Loucy (cell line): ENCODE measurements at regions not wholly inside any gene's neighbourhood (a gene's known extent, or its start where the extent isn't known, plus 50 kb on each side); places are given as distances from the start of the nearest gene placed in this dataset.

Source experiments
- H2AFZ ChIP-seq: fragments of 200-600 bp; sonication (generic); 2 replicates; pipeline ENCODE4 v1.6.0; 2016; ENCODE audit warnings: antibody characterized with exemption, mild to moderate bottlenecking, low read length, moderate library complexity
- H3F3A ChIP-seq: fragments of 200-600 bp; 2 replicates; pipeline ENCODE4 v1.6.0; 2016; ENCODE audit warnings: antibody characterized with exemption, low read depth, mild to moderate bottlenecking
- H3K27me3 ChIP-seq: fragments of 200-600 bp; sonication (generic); 2 replicates; pipeline ENCODE4 v1.6.1; 2014; ENCODE audit warnings: low read length, mild to moderate bottlenecking; ENCODE audit not compliant: insufficient read depth, poor library complexity, severe bottlenecking
- H3K36me3 ChIP-seq: fragments of 200-600 bp; sonication (generic); 2 replicates; pipeline ENCODE4 v1.6.1; 2016; ENCODE audit warnings: low read length; ENCODE audit not compliant: insufficient read depth
- H3K4me1 ChIP-seq: fragments of 200-600 bp; sonication (generic); 2 replicates; pipeline ENCODE4 v1.5.1; 2014; ENCODE audit warnings: low read length, mild to moderate bottlenecking; ENCODE audit not compliant: insufficient read depth, poor library complexity, severe bottlenecking
- H3K4me2 ChIP-seq: fragments of 200-600 bp; sonication (generic); 2 replicates; pipeline ENCODE4 v1.6.0; 2014; ENCODE audit warnings: antibody characterized with exemption, low read length, low read depth, mild to moderate bottlenecking; ENCODE audit not compliant: poor library complexity, severe bottlenecking
- H3K4me3 ChIP-seq: fragments of 200-600 bp; sonication (generic); 2 replicates; pipeline ENCODE4 v1.5.1; 2014; ENCODE audit warnings: low read length, mild to moderate bottlenecking, mixed read lengths; ENCODE audit not compliant: poor library complexity, severe bottlenecking
- H3K79me2 ChIP-seq: fragments of 200-600 bp; sonication (generic); 2 replicates; pipeline ENCODE4 v1.6.1; 2014; ENCODE audit warnings: low read length; ENCODE audit not compliant: insufficient read depth
- H3K9ac ChIP-seq: fragments of 200-600 bp; sonication (generic); 2 replicates; pipeline ENCODE4 v1.6.0; 2014; ENCODE audit warnings: mild to moderate bottlenecking, low read depth, low read length, moderate library complexity; ENCODE audit not compliant: poor library complexity, severe bottlenecking
- H3K9me2 ChIP-seq: fragments of 200-600 bp; sonication (generic); replicated peaks from 2 replicates; pipeline ENCODE4 v1.6.1; 2016; ENCODE audit warnings: low read depth, low read length, mixed read lengths
- H3K9me3 ChIP-seq: fragments of 200-600 bp; sonication (generic); 2 replicates; pipeline ENCODE4 v1.6.1; 2014; ENCODE audit warnings: mild to moderate bottlenecking, antibody characterized with exemption, low read length, low read depth; ENCODE audit not compliant: insufficient read depth
- H4K20me1 ChIP-seq: fragments of 200-600 bp; sonication (generic); 2 replicates; pipeline ENCODE4 v1.6.0; 2014; ENCODE audit warnings: antibody characterized with exemption, low read length, mild to moderate bottlenecking; ENCODE audit not compliant: insufficient read depth, poor library complexity, severe bottlenecking
- CTCF ChIP-seq: fragments of 200-600 bp; sonication (generic); conservative IDR thresholded peaks from 2 replicates; pipeline ENCODE4 v1.5.1; 2014; ENCODE audit warnings: mild to moderate bottlenecking, antibody characterized with exemption, low read length
- EZH2phosphoT487 ChIP-seq: fragments of 200-600 bp; IDR thresholded peaks from 2 replicates; pipeline ENCODE4 v1.6.1; 2018; ENCODE audit warnings: antibody characterized with exemption, mild to moderate bottlenecking, moderate library complexity, borderline replicate concordance

GRCh38 chr2:172333978-172334330, 93.4 kb upstream of the ITGA6 start:
- Histone ChIP-seq H3K4me2 (no peak overlapping the region), H3K79me2 (no peaks in the 10 kb centered on the region)
- TF ChIP-seq CTCF (no peak), EZH2phosphoT487 (no peak)

GRCh38 chr2:172334988-172335387, 92.4 kb upstream of the ITGA6 start:
- no peak for TF ChIP-seq CTCF
- TF ChIP-seq EZH2phosphoT487, result no peak
- H3F3A ChIP-seq, result no peaks in the 10 kb centered on the region
- H4K20me1 ChIP-seq, result no peaks in the 10 kb centered on the region
- H3K27me3 ChIP-seq, result no peaks in the 10 kb centered on the region
- H3K36me3 ChIP-seq, result no peaks in the 10 kb centered on the region
- H2AFZ ChIP-seq, result no peak overlapping the region
- no peaks in the 10 kb centered on the region for H3K9me2 ChIP-seq
- H3K4me3 ChIP-seq, result no peak overlapping the region
- H3K9me3 ChIP-seq, result no peaks in the 10 kb centered on the region
- H3K4me1 ChIP-seq, result peaks cover 14% of the 10 kb centered on the region
- H3K4me2 ChIP-seq, result no peak overlapping the region
- no peaks in the 10 kb centered on the region for H3K79me2 ChIP-seq
- no peak overlapping the region for H3K9ac ChIP-seq

More at GRCh38 chr2:172333978-172334330, 93.4 kb upstream of the ITGA6 start:
- Histone ChIP-seq H3K9ac (no peak overlapping the region), H3K27me3 (no peaks in the 10 kb centered on the region), H3K9me3 (no peaks in the 10 kb centered on the region), H3K4me1 (peaks cover 10% of the 10 kb centered on the region), H2AFZ (no peak overlapping the region), H3K36me3 (no peaks in the 10 kb centered on the region), H3F3A (no peaks in the 10 kb centered on the region), H3K9me2 (no peaks in the 10 kb centered on the region), H4K20me1 (no peaks in the 10 kb centered on the region), H3K4me3 (no peak overlapping the region)

GRCh38 chr2:172335736-172336135, 91.7 kb upstream of the ITGA6 start:
- Histone ChIP-seq H3F3A (no peaks in the 10 kb centered on the region), H3K9me2 (no peaks in the 10 kb centered on the region), H2AFZ (no peak overlapping the region), H3K79me2 (no peaks in the 10 kb centered on the region), H3K9me3 (no peaks in the 10 kb centered on the region), H3K4me1 (peaks cover 17% of the 10 kb centered on the region), H3K4me3 (no peak overlapping the region), H4K20me1 (no peaks in the 10 kb centered on the region), H3K9ac (no peak overlapping the region), H3K36me3 (no peaks in the 10 kb centered on the region), H3K27me3 (no peaks in the 10 kb centered on the region), H3K4me2 (no peak overlapping the region)
- TF ChIP-seq EZH2phosphoT487, result no peak
- TF ChIP-seq CTCF, result no peak
